Fibroblast of skin of right biceps (primary cell): ENCODE measurements at regions not wholly inside any gene's neighbourhood (a gene's known extent, or its start where the extent isn't known, plus 50 kb on each side); places are given as distances from the start of the nearest gene placed in this dataset.

Experiments
- DNase-seq: peaks from one replicate; pipeline ENCODE4 v3.0.0-alpha.2; 2013

- DNase-seq, result peak; percentile 98
Measured at GRCh38 chr6:113120224-113120581, 736.9 kb upstream of the MARCKS start.

- peak; percentile 100 for DNase-seq
Measured at GRCh38 chr6:113120582-113121285, 736.4 kb upstream of the MARCKS start.

GRCh38 chr6:113121571-113121970 is 735.6 kb upstream of the MARCKS start:
- DNase-seq, result no peak

GRCh38 chr6:113122060-113122459 is 735.1 kb upstream of the MARCKS start:
- peak; percentile 99 for DNase-seq

GRCh38 chr6:113125626-113126025 is 731.5 kb upstream of the MARCKS start:
- DNase-seq, result peak; percentile 37

GRCh38 chr6:113127786-113128419 is 729.2 kb upstream of the MARCKS start:
- no peak for DNase-seq

GRCh38 chr6:113128661-113129060 is 728.5 kb upstream of the MARCKS start:
- DNase-seq, result no peak

GRCh38 chr6:113129991-113130390 is 727.2 kb upstream of the MARCKS start:
- DNase-seq, result no peak

- peak; percentile 38 for DNase-seq
Measured at GRCh38 chr6:113137426-113137825, 719.7 kb upstream of the MARCKS start.

GRCh38 chr6:113140721-113141120 is 716.4 kb upstream of the MARCKS start:
- no peak for DNase-seq

- no peak for DNase-seq
Measured at GRCh38 chr6:113141901-113142300, 715.2 kb upstream of the MARCKS start.

GRCh38 chr6:113142671-113143174 is 714.4 kb upstream of the MARCKS start:
- DNase-seq, result no peak

GRCh38 chr6:113143206-113143605 is 713.9 kb upstream of the MARCKS start:
- DNase-seq, result peak; percentile 57

- DNase-seq, result no peak
Measured at GRCh38 chr6:113144117-113144516, 713.0 kb upstream of the MARCKS start.

GRCh38 chr6:113146878-113147277 is 710.3 kb upstream of the MARCKS start:
- no peak for DNase-seq

- DNase-seq, result peak; percentile 96
Measured at GRCh38 chr6:113147544-113147943, 709.6 kb upstream of the MARCKS start.

GRCh38 chr6:113148566-113148965 is 708.6 kb upstream of the MARCKS start:
- peak; percentile 70 for DNase-seq

- no peak for DNase-seq
Measured at GRCh38 chr6:113149511-113149910, 707.6 kb upstream of the MARCKS start.

GRCh38 chr6:113160306-113161017 is 696.7 kb upstream of the MARCKS start:
- DNase-seq, result no peak

GRCh38 chr6:113161018-113161315 is 696.2 kb upstream of the MARCKS start:
- no peak for DNase-seq

- DNase-seq, result no peak
Measured at GRCh38 chr6:113162739-113163138, 694.4 kb upstream of the MARCKS start.

- no peak for DNase-seq
Measured at GRCh38 chr6:113168057-113168456, 689.1 kb upstream of the MARCKS start.

GRCh38 chr6:113169484-113169883 is 687.7 kb upstream of the MARCKS start:
- peak; percentile 54 for DNase-seq

- no peak for DNase-seq
Measured at GRCh38 chr6:113170454-113170853, 686.7 kb upstream of the MARCKS start.
